Tibial artery (tissue), 4 donors: ENCODE measurements at regions not wholly inside any gene's neighbourhood (a gene's known extent, or its start where the extent isn't known, plus 50 kb on each side); places are given as distances from the start of the nearest gene placed in this dataset.

Source experiments
- DNase-seq, 2 donors: peaks; one replicate each; pipeline ENCODE4 v3.0.0-alpha.2; 2019
- H3K27ac ChIP-seq, 2 donors: fragments of 200-600 bp; sonication (generic) in 1 of 2; 1 replicate in 1 of 2; 2 replicates in 1 of 2; pipeline ENCODE4 v1.5.1; 2018 to 2019; ENCODE audit warnings: mild to moderate bottlenecking in 1 of 2
- H3K27me3 ChIP-seq, 2 donors: fragments of 200-600 bp; sonication (generic) in 1 of 2; one replicate each; pipeline versions ENCODE4 v1.5.1 to v1.6.0; 2016 to 2019
- H3K36me3 ChIP-seq, 3 donors: fragments of 200-600 bp; sonication (generic) in 2 of 3; one replicate each; pipeline ENCODE4 v1.5.1; 2016 to 2019; ENCODE audit warnings: mild to moderate bottlenecking in 2 of 3
- H3K4me1 ChIP-seq, 4 donors: fragments of 200-600 bp; sonication (generic) in 2 of 4; 1 replicate in 3 of 4; 2 replicates in 1 of 4; pipeline ENCODE4 v1.5.1; 2016 to 2019
- H3K4me3 ChIP-seq, 2 donors: fragments of 200-600 bp; sonication (generic) in 1 of 2; 1 replicate in 1 of 2; 2 replicates in 1 of 2; pipeline ENCODE4 v1.5.1; 2018 to 2019; ENCODE audit warnings: mild to moderate bottlenecking in 2 of 2
- H3K9me3 ChIP-seq, 3 donors: fragments of 200-600 bp; sonication (generic) in 1 of 3; one replicate each; pipeline ENCODE4 v1.5.1; 2016 to 2019
- intact Hi-C: fragments of 100-400 bp; cut with DNase I; formaldehyde crosslinking; loops from one replicate; pipeline ENCODE4 v1.15.0; 2023; ENCODE audit warnings: low total_unique reads
- TF ChIP-seq, protein P1 (sequence below), 2 experiments: fragments of 200-600 bp in 1 of 2; fragments of 450-650 bp in 1 of 2; IDR thresholded peaks; one replicate each; pipeline ENCODE4 v1.5.1; 2017 to 2019; ENCODE audit warnings: antibody characterized with exemption in 2 of 2, mild to moderate bottlenecking in 1 of 2, moderate library complexity in 1 of 2

DNA sequence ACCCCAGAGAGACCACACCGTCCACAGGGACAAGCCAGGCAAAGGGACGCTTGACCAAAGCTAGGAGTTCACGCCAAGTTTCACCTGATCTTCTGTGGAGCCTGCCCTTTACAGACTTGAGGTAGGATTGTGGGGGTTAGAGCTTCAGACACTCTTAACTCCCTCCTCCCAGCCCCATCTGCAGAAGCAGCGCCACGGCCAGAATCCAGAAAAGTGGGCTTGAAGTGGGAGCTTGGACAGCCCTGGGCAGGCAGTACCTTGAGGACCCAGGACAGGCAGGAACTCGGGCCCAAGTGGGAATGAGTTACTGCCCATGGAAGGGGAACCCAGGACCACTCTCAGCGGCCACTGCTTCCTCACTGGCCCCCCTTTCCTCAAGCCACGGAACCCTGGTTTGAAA, 695.9 kb downstream of the TBC1D22A start:
- Histone ChIP-seq H3K4me1 (no peaks in the 10 kb centered on the region), H3K36me3 (no peaks in the 10 kb centered on the region), H3K27me3 (no peaks in the 10 kb centered on the region), H3K27ac (no peak overlapping the region), H3K4me3 (no peak overlapping the region), H3K9me3 (peaks cover 0 to 24% (median 3%) of the 10 kb centered on the region in 3 donors)
- intact Hi-C loops = no loop called here
- no peak for DNase-seq
- TF ChIP-seq, protein P1, sequence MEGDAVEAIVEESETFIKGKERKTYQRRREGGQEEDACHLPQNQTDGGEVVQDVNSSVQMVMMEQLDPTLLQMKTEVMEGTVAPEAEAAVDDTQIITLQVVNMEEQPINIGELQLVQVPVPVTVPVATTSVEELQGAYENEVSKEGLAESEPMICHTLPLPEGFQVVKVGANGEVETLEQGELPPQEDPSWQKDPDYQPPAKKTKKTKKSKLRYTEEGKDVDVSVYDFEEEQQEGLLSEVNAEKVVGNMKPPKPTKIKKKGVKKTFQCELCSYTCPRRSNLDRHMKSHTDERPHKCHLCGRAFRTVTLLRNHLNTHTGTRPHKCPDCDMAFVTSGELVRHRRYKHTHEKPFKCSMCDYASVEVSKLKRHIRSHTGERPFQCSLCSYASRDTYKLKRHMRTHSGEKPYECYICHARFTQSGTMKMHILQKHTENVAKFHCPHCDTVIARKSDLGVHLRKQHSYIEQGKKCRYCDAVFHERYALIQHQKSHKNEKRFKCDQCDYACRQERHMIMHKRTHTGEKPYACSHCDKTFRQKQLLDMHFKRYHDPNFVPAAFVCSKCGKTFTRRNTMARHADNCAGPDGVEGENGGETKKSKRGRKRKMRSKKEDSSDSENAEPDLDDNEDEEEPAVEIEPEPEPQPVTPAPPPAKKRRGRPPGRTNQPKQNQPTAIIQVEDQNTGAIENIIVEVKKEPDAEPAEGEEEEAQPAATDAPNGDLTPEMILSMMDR (IDR thresholded peaks at IDR 0.05) = no peak

DNA sequence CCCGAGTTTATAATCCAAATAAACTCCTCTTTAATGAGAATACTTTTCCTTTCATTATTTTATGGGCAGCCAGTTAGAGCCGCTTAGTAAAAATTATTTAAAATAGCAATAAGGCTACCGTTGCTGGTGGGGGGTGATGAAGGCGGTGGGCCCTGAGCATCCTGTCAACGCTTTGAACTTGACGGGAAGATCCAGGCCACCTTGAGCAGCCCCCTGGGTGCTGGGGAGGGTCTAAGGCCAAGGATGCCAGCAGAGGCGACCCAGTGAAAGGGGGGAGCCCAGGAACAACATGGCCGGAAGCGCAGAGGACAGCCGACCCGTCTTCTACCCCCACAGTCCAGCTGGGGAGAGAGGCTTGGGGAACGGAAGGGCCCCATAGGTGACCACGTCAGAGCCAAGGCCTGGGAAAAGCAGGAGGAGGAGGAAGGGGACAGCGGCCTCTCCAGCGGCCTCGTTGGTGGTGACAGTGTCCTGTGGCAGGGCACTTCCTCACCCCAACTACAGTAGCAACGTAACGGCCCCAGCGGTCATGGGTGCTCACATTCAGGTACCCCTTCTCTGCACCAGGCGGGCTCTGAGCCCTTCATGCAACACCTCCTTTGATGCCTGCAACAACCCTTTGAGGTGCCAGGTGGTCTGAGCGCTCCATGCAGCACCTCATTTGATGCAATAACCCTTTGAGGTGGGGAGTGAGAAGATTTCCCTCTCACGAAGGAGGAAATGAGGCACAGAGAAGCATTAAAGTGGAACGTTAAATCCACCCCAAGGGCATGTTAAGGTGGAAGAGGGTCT, 695.3 kb downstream of the TBC1D22A start:
- Histone ChIP-seq H3K4me3 (no peak overlapping the region), H3K27ac (no peak overlapping the region), H3K27me3 (no peaks in the 10 kb centered on the region), H3K36me3 (no peaks in the 10 kb centered on the region), H3K9me3 (peaks cover 0 to 29% (median 3%) of the 10 kb centered on the region in 3 donors), H3K4me1 (no peaks in the 10 kb centered on the region)
- intact Hi-C loops = no loop called here
- TF ChIP-seq, protein P1 (IDR thresholded peaks at IDR 0.05) = no peak
- peak in 1 of 2 donors; percentile 52 for DNase-seq

DNA sequence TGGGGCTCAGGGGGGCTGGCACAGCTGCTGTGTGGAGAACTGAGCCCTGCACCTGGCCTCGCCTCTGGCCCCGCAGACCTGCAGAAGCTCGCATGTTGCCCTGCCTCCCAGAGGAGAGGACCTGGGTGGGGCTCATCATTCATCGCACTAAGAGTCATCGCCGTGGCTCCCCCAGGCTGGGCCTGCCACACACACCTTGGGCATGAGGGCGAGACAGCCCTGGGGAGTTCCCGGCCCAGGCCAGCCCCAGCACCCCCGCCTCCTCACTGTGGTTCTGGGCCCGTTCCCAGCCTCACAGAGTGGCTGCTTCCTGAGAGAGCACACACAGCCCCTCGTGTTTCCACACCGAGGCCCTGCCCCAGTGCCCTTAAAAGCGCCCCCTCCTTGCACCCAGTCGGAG, 694.6 kb downstream of the TBC1D22A start:
- no peaks in the 10 kb centered on the region for H3K4me1 ChIP-seq
- H3K9me3 ChIP-seq = peaks cover 0 to 29% (median 3%) of the 10 kb centered on the region in 3 donors
- intact Hi-C loops = no loop called here
- H3K4me3 ChIP-seq = no peak overlapping the region
- peak in 1 of 2 donors; percentile 50 for DNase-seq
- no peaks in the 10 kb centered on the region for H3K36me3 ChIP-seq
- no peaks in the 10 kb centered on the region for H3K27me3 ChIP-seq
- TF ChIP-seq, protein P1 (IDR thresholded peaks at IDR 0.05) = no peak
- no peak overlapping the region for H3K27ac ChIP-seq

DNA sequence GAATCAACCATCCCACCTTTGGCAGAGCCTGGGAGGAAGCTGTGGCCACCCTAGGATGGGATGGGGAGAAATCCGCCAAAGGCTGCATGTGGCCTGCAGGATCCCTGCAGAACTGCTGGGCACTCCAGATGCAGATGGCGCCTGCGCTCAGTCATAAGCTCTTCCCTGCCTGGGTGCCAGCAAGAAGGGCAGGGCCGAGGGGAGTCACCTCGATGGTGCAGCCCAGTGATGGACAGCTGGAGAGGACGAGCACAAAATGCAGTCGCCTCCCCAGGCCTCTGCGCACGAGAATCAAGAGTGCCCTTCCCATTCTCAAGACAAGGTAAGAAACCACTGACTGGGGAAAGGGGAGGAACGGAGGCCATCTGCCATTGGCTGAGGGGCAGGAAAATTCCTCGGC, 693.6 kb downstream of the TBC1D22A start:
- DNase-seq = peak in 1 of 2 donors; percentile 44
- TF ChIP-seq, protein P1 (IDR thresholded peaks at IDR 0.05) = no peak
- H3K4me1 ChIP-seq = no peaks in the 10 kb centered on the region
- peaks cover 0 to 29% (median 3%) of the 10 kb centered on the region in 3 donors for H3K9me3 ChIP-seq
- no peaks in the 10 kb centered on the region for H3K36me3 ChIP-seq
- H3K4me3 ChIP-seq = no peak overlapping the region
- H3K27me3 ChIP-seq = no peaks in the 10 kb centered on the region
- intact Hi-C loops = no loop called here
- H3K27ac ChIP-seq = no peak overlapping the region

DNA sequence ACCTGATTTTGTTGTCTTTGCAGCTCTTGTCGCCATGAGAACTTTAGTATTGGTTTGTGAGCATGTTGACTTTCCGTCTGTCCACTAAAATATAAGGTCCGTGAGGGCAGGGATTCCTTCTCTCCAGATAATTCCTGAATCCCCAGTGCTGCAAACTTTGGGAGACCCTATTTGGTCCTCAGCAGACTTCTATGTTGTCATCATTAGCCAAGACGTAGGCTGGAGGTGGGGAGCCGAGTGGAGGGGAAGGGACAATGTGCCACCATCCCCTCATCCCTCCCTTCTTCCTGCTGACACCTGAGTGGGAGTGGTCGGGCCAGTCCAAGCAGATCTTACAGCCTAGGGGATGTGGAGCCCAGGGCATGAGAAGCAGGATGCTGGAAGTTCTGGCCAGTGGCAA, 690.6 kb downstream of the TBC1D22A start:
- Histone ChIP-seq H3K4me3 (no peak overlapping the region), H3K27me3 (peaks cover 0 to 3% of the 10 kb centered on the region in 2 donors), H3K27ac (no peak overlapping the region), H3K36me3 (no peaks in the 10 kb centered on the region), H3K4me1 (no peaks in the 10 kb centered on the region), H3K9me3 (peaks cover 0 to 29% (median 3%) of the 10 kb centered on the region in 3 donors)
- TF ChIP-seq, protein P1 (IDR thresholded peaks at IDR 0.05) = no peak
- intact Hi-C loops = no loop called here
- DNase-seq = no peak
